ENCODE measurements at regions not wholly inside any gene's neighbourhood (a gene's known extent, or its start where the extent isn't known, plus 50 kb on each side); places are given as distances from the start of the nearest gene placed in this dataset.
"Not testable (repeated sequence)": the region's sequence is repeated elsewhere in the genome, so short reads cannot be mapped to it uniquely, and the experiment has no call there.

GRCh38 chr1:238329671-238330070, 438.9 kb upstream of the ZP4 start:
- H3K27me3 ChIP-seq (ENCODE audit: control insufficient read depth in 2 of 2, insufficient read depth in 2 of 2, low read length in 2 of 2): no peaks in the 10 kb centered on the region
- intact Hi-C loops (cut with micrococcal nuclease): no loop called here
- in situ Hi-C loops (cut with MboI): no loop called here

GRCh38 chr1:238327033-238327432, 436.3 kb upstream of the ZP4 start:
- H3K4me2 ChIP-seq (ENCODE audit: insufficient read depth, low read length); POLR2A ChIA-PET; ATAC-seq; H3K9ac ChIP-seq (ENCODE audit: insufficient read depth in 1 of 2, low read depth in 2 of 2, low read length in 2 of 2); in situ Hi-C loops (cut with MboI); FAIRE-seq; H3K27ac ChIP-seq (ENCODE audit: extremely low read depth, low read depth, low read length); H4K20me1 ChIP-seq (replicated peaks; ENCODE audit: control insufficient read depth, insufficient read depth, low read length); H3K79me2 ChIP-seq (ENCODE audit: control insufficient read depth, insufficient read depth, low read length); H3K9me1 ChIP-seq (ENCODE audit: control insufficient read depth, insufficient read depth, low read length); BruUV-seq (replicated peaks); H3K4me3 ChIP-seq; H3K9me3 ChIP-seq (replicated peaks; ENCODE audit: control insufficient read depth, insufficient read depth, low read depth, low read length); intact Hi-C loops (cut with micrococcal nuclease); CTCF ChIA-PET (ENCODE audit: low intra/inter-chr PET ratio); H2AFZ ChIP-seq (ENCODE audit: low read depth, low read length); H3K27me3 ChIP-seq (ENCODE audit: control insufficient read depth in 2 of 2, insufficient read depth in 2 of 2, low read length in 2 of 2); H3K4me1 ChIP-seq (replicated peaks in 1 of 2; ENCODE audit: control insufficient read depth in 2 of 2, insufficient read depth in 2 of 2, low read length in 2 of 2); DNase-seq (ENCODE audit: extremely low read depth in 1 of 4, low spot score in 3 of 4); H3K36me3 ChIP-seq (ENCODE audit: control insufficient read depth, insufficient read depth, low read length): not testable (repeated sequence)
- WGBS (ENCODE audit: insufficient coverage, low coverage, missing lambda C conversion rate): 0% methylated on average over 19 of the region's 22 CpGs

More at GRCh38 chr1:238329671-238330070, 438.9 kb upstream of the ZP4 start:
- no peak overlapping the region for H3K27ac ChIP-seq (ENCODE audit: extremely low read depth, low read depth, low read length)
- no TSS peak for BruUV-seq (replicated peaks)
- H3K9me3 ChIP-seq (replicated peaks; ENCODE audit: control insufficient read depth, insufficient read depth, low read depth, low read length): no peaks in the 10 kb centered on the region
- WGBS (ENCODE audit: insufficient coverage, low coverage, missing lambda C conversion rate): 0% methylated on average over 1 of the region's 1 CpG
- no peak overlapping the region for H2AFZ ChIP-seq (ENCODE audit: low read depth, low read length)
- DNase-seq (ENCODE audit: extremely low read depth in 1 of 4, low spot score in 3 of 4) (no peak), FAIRE-seq (no peak), ATAC-seq (no peak)
- H3K36me3 ChIP-seq (ENCODE audit: control insufficient read depth, insufficient read depth, low read length): no peaks in the 10 kb centered on the region
- no peaks in the 10 kb centered on the region for H3K9me1 ChIP-seq (ENCODE audit: control insufficient read depth, insufficient read depth, low read length)
- H3K4me1 ChIP-seq (replicated peaks in 1 of 2; ENCODE audit: control insufficient read depth in 2 of 2, insufficient read depth in 2 of 2, low read length in 2 of 2): no peaks in the 10 kb centered on the region
- TF ChIP-seq ZBTB1 (CRISPR knock-in tag; IDR thresholded peaks at IDR 0.05; ENCODE audit: borderline replicate concordance, low read depth): no peak
- TF ChIP-seq MLLT1 (IDR thresholded peaks at IDR 0.05): no peak
- TF ChIP-seq GABPB1 (CRISPR knock-in tag; IDR thresholded peaks at IDR 0.05): no peak
- no peak for TF ChIP-seq ZSCAN29 (IDR thresholded peaks at IDR 0.05)
- TF ChIP-seq RBM34 (IDR thresholded peaks at IDR 0.05; ENCODE audit: borderline replicate concordance, insufficient read depth, low read length): no peak
- no peak for TF ChIP-seq ZNF408 (CRISPR knock-in tag; IDR thresholded peaks at IDR 0.05; ENCODE audit: low read depth)
- TF ChIP-seq DDX20 (tag; IDR thresholded peaks at IDR 0.05; ENCODE audit: low read depth): no peak
- no peaks in the 10 kb centered on the region for H3K79me2 ChIP-seq (ENCODE audit: control insufficient read depth, insufficient read depth, low read length)
- no peaks in the 10 kb centered on the region for H4K20me1 ChIP-seq (replicated peaks; ENCODE audit: control insufficient read depth, insufficient read depth, low read length)
- CTCF ChIA-PET (ENCODE audit: low intra/inter-chr PET ratio): interaction anchor here (0.6 kb wide), 1 partner anchor 1572 kb away, joined by 3 read pairs; no protein-coding TSS in a partner anchor
- no peak overlapping the region for H3K9ac ChIP-seq (ENCODE audit: insufficient read depth in 1 of 2, low read depth in 2 of 2, low read length in 2 of 2)
- no peak overlapping the region for H3K4me3 ChIP-seq
- no peak overlapping the region for H3K4me2 ChIP-seq (ENCODE audit: insufficient read depth, low read length)
- POLR2A ChIA-PET: no interaction called here

GRCh38 chr1:238326479-238326878, 435.8 kb upstream of the ZP4 start:
- H3K4me3 ChIP-seq; H2AFZ ChIP-seq (ENCODE audit: low read depth, low read length); H3K36me3 ChIP-seq (ENCODE audit: control insufficient read depth, insufficient read depth, low read length); DNase-seq (ENCODE audit: extremely low read depth in 1 of 4, low spot score in 3 of 4); H3K4me2 ChIP-seq (ENCODE audit: insufficient read depth, low read length); CTCF ChIA-PET (ENCODE audit: low intra/inter-chr PET ratio); BruUV-seq (replicated peaks); H3K9me1 ChIP-seq (ENCODE audit: control insufficient read depth, insufficient read depth, low read length); H3K27ac ChIP-seq (ENCODE audit: extremely low read depth, low read depth, low read length); POLR2A ChIA-PET; H3K4me1 ChIP-seq (replicated peaks in 1 of 2; ENCODE audit: control insufficient read depth in 2 of 2, insufficient read depth in 2 of 2, low read length in 2 of 2); FAIRE-seq; ATAC-seq; H4K20me1 ChIP-seq (replicated peaks; ENCODE audit: control insufficient read depth, insufficient read depth, low read length); H3K9me3 ChIP-seq (replicated peaks; ENCODE audit: control insufficient read depth, insufficient read depth, low read depth, low read length); H3K27me3 ChIP-seq (ENCODE audit: control insufficient read depth in 2 of 2, insufficient read depth in 2 of 2, low read length in 2 of 2); in situ Hi-C loops (cut with MboI); H3K9ac ChIP-seq (ENCODE audit: insufficient read depth in 1 of 2, low read depth in 2 of 2, low read length in 2 of 2); H3K79me2 ChIP-seq (ENCODE audit: control insufficient read depth, insufficient read depth, low read length); intact Hi-C loops (cut with micrococcal nuclease): not testable (repeated sequence)
- WGBS (ENCODE audit: insufficient coverage, low coverage, missing lambda C conversion rate): 1% methylated on average over 9 of the region's 9 CpGs

All from K562 (cell line).